ENCODE measurements at regions not wholly inside any gene's neighbourhood (a gene's known extent, or its start where the extent isn't known, plus 50 kb on each side); places are given as distances from the start of the nearest gene placed in this dataset.

DNA sequence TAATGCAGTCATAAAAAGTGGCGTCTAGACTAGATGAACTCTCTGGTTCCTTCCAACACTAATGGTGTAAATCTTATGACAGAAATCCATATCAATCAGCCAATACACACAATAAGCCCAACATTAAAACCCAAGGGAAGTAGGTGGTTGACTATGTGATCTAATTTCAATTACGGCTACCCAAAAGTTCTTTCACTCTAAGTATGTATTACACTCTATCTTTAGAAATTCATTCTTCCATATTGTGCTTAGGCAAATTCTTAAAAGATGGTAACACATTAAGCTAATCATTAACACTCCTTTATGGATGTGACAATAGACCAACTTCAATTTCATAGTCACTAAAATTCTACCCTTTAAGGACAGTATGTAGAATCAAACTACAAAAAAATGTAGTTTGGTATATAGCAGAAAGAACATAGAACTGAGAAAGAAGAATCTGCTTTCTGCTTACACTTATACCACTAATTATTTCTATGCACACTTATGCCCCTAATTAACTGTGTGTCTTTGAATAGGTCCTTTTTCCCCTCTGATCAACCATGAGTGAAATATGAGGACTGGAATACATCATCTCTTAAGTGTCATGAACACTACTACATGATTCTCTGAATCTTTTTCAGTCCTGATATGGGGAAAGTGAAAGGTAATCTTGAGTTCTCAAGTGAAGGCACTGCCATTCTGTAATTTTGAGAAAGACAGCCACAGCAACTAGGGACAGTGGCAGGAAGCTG lies 557.6 kb downstream of the IGSF11 start:
- no peak for TF ChIP-seq CTCF (conservative IDR thresholded peaks at IDR 0.05; ENCODE audit: low read depth, low read length)
- TF ChIP-seq EZH2phosphoT487 (IDR thresholded peaks at IDR 0.05; ENCODE audit: borderline replicate concordance, low read length) = no peak
- TF ChIP-seq EZH2 (IDR thresholded peaks at IDR 0.05; ENCODE audit: low read length, unreplicated experiment) = no peak

Data from PC-3 (cell line).